HG02610 (cell line): ENCODE measurements at regions not wholly inside any gene's neighbourhood (a gene's known extent, or its start where the extent isn't known, plus 50 kb on each side); places are given as distances from the start of the nearest gene placed in this dataset.

ENCODE experiments used
- ATAC-seq: cut with Tn5 transposase; IDR thresholded peaks from one replicate; pipeline ENCODE4 v1.9.1; 2021; ENCODE audit warnings: mild to moderate bottlenecking, moderate library complexity; ENCODE audit not compliant: unreplicated experiment

DNA sequence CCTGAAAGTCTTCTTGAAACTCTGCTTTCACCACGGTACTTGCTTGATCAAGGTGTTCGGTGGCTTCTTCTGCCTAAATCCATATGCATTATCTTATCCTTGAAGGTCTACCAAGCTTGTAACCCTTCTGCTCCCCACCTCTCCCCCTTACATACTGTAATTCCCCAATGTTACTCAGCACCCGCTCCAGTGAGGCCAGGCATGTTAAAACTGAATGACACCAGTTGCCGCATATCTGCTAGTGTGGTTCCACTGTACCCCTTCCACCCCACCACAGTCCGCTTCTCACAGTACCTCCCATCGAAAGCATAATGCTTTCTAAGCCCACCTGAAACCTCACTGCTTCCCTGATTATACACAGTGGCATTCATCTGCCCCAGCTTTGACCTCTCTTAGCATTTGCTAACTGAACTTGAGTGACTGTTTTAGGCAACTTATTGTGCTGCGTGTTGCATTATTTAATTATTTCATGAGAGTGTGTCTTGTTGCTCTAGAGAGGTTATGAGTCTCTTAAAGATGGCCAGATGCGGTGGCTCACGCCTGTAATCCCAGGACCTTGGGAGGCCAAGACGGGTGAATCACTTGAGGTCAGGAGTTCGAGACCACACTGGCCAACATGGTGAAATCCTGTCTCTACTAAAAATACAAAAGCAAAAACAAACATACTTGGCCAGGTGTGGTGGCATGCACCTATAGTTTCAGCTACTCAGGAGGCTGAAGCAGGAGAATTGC lies 87.6 kb upstream of the MBNL2 start:
- no peak for ATAC-seq

- no peak for ATAC-seq
These were observed 86.2 kb upstream of the MBNL2 start for GRCh38 chr13:97135883-97136282.

GRCh38 chr13:97136418-97136817 lies 85.7 kb upstream of the MBNL2 start:
- no peak for ATAC-seq

GRCh38 chr13:97139691-97140090 lies 82.4 kb upstream of the MBNL2 start:
- no peak for ATAC-seq

- ATAC-seq, result no peak
These were observed 82.0 kb upstream of the MBNL2 start for GRCh38 chr13:97140131-97140530.

DNA sequence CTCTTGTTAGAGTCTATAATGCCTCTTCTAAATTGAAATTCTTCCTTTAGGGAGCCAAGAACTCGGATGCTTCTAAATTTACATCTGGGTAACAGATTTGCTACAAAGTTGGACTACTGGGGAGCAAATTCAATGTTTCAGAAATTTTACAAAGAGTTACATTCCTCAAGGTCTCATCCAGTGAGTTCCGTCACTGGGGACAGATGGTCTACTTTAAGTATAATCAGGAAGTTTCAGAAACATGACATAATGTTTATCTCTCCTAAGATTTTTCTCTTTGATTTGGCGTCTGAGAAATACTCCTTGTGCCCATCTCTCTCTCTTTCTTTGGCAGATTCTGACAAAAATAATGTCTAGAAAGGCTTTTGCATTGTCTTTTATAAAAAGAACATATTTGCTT lies 81.5 kb upstream of the MBNL2 start:
- no peak for ATAC-seq

DNA sequence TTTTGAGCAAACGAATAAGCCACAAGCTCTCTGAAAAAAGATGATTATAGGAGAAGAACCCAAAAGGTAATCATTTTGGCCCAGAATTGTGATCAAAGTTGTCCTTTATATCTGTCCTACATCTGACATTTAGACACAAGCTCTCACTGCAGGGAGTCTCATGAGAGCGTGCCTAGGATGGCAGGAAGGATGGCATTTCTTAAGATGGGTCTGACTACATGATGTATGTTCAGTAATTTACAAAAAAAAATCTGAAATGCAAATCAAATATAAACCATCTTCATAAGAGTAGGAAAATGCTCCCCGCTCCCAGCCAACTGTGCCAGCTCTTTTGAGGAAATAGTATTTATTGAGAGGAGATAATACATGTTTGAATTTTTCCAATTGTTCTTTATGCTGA lies 81.0 kb upstream of the MBNL2 start:
- no peak for ATAC-seq

- ATAC-seq, result peak; percentile 100
These were observed 80.5 kb upstream of the MBNL2 start for GRCh38 chr13:97141564-97142005.

DNA sequence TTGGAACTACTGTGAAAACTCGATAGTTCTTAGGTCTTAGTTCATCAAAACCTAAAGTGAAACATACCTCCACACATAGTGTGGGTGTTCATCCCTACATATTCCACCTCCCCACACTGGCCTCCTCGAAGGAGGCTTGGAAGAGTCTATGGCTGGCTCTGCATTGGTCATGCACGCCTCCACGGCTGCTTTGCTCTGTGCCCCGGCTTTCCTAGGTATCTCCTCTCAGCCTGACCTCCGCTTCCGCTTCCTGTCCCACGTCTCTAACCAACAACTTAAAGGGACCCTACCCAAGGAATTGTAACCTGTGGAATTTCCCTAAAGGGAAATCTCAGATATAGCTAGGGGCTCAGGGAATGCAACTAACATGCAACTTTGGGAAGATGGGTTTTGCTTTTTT lies 79.7 kb upstream of the MBNL2 start:
- no peak for ATAC-seq

- ATAC-seq, result no peak
These were observed 77.1 kb upstream of the MBNL2 start for GRCh38 chr13:97145057-97145456.

GRCh38 chr13:97148894-97149293 lies 73.2 kb upstream of the MBNL2 start:
- ATAC-seq, result no peak

DNA sequence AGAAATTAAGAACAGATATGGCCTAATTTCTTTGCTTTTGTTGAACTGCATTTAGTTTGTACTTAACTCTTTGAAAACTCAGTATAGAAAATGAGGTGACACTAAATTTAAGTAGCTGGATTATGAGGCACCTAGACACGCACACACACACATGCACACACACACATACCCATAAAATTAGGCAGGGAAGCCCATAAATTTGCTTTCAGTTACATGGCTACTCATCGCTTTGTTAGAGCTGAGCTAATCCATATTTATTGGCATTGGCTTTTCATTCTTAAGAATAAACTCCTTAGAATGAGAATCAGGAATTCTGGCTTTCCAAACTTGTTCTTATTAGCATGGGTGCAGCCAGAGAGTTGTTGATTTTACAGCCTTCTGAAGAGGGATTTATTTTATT lies 61.7 kb upstream of the MBNL2 start:
- no peak for ATAC-seq

GRCh38 chr13:97161582-97162231 lies 60.4 kb upstream of the MBNL2 start:
- ATAC-seq, result no peak

GRCh38 chr13:97165502-97166425 lies 56.4 kb upstream of the MBNL2 start:
- ATAC-seq, result no peak

DNA sequence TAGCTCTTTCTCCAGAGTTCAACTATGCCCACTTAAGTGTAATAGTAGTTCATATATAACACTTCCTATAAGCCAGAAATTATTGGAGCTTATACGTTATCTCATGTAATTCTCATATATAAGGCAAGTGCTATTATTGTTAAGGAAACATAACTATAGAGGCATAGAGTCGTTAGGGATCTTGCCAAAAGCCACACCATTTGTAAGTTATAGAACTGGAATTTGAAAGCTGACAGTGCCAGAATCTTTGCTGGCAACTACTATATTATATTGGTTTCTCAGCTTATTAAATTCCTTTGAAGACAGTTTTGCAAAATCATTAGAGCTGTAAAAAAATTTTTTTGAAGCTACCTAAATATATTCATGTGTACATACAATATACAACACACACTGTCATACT lies 51.0 kb upstream of the MBNL2 start:
- ATAC-seq, result no peak
